Liver (tissue), 3 donors: ENCODE measurements at regions not wholly inside any gene's neighbourhood (a gene's known extent, or its start where the extent isn't known, plus 50 kb on each side); places are given as distances from the start of the nearest gene placed in this dataset.

ENCODE experiments used
- CTCF ChIP-seq: fragments of 150-350 bp; IDR thresholded peaks from 2 replicates; pipeline ENCODE4 v1.5.1; 2017; ENCODE audit warnings: improper control_type of control experiment, low read depth, low read length; ENCODE audit not compliant: missing input control
- FOXA1 ChIP-seq: IDR thresholded peaks from 2 replicates; pipeline ENCODE4 v1.6.1; 2016; ENCODE audit warnings: antibody characterized with exemption
- GABPA ChIP-seq, 2 donors: IDR thresholded peaks in 1 of 2; conservative IDR thresholded peaks in 1 of 2; 2 replicates each; pipeline ENCODE4 v1.6.1; 2016; ENCODE audit warnings: antibody characterized with exemption in 2 of 2, mild to moderate bottlenecking in 1 of 2, moderate library complexity in 1 of 2
- JUND ChIP-seq, 2 donors: IDR thresholded peaks; 2 replicates each; pipeline ENCODE4 v1.6.1; 2016; ENCODE audit warnings: antibody characterized with exemption in 2 of 2
- RAD21 ChIP-seq, 2 donors: IDR thresholded peaks; 2 replicates each; pipeline ENCODE4 v1.6.1; 2016; ENCODE audit warnings: antibody characterized with exemption in 2 of 2, mild to moderate bottlenecking in 2 of 2
- REST ChIP-seq: IDR thresholded peaks from 2 replicates; pipeline ENCODE4 v1.6.1; 2016; ENCODE audit warnings: antibody characterized with exemption, mild to moderate bottlenecking
- SP1 ChIP-seq: IDR thresholded peaks from 2 replicates; pipeline ENCODE4 v1.6.1; 2018; ENCODE audit warnings: antibody characterized with exemption, mild to moderate bottlenecking
- TAF1 ChIP-seq: conservative IDR thresholded peaks from 2 replicates; pipeline ENCODE4 v1.6.1; 2016; ENCODE audit warnings: antibody characterized with exemption, mild to moderate bottlenecking
- YY1 ChIP-seq: IDR thresholded peaks from 2 replicates; pipeline ENCODE4 v1.6.1; 2016; ENCODE audit warnings: antibody characterized with exemption, mild to moderate bottlenecking
- donor health status: healthy.
- donor health status: healthy.

GRCh38 chr10:58070956-58071355, 196.7 kb downstream of the IPMK start:
- TF ChIP-seq CTCF (no peak), GABPA (IDR thresholded peaks at IDR 0.05 in 1 of 2, conservative IDR thresholded peaks at IDR 0.05 in 1 of 2) (no peak), JUND (IDR thresholded peaks at IDR 0.05) (no peak), REST (no peak), YY1 (no peak), RAD21 (IDR thresholded peaks at IDR 0.05) (no peak), FOXA1 (no peak), SP1 (no peak), TAF1 (no peak)
